ENCODE measurements at regions not wholly inside any gene's neighbourhood (a gene's known extent, or its start where the extent isn't known, plus 50 kb on each side); places are given as distances from the start of the nearest gene placed in this dataset.

DNA sequence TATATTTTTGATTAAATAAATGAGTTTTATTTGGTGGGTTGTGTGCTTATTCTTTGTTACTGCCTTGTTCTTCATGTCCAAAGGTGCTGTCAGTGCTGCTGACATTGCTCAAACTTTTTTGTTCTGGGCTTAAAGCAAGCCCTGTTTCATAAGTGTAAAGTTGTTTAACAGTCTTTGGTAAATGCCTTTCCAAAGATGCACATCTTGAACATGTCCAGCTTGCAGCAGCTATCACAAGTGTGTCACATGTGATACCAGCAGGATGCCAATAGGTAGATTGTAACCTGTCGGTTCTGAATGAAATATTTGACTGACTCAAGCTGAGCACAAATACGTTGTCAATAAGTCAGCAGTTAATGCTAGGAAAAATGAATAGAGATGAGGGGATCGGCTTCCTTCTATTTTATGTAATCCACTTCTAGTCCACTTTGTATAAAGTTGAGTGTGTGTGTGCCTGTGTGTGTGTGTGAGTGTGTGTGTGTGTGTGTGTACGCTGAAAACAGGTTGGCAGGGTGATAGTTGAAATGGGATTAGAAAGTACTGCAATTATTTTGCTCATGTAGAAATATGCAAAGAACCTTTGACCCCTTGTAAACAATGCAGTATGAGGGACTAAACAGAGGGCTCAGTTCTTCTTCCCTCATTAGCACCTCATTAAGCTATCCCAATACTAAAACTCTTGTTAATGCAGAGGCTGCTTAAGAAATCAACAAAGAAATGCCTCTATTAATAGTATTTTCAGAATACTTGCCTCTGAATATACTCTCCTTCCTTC is 986.5 kb downstream of the TUSC7 start:
- intact Hi-C loops (cut with DNase I), result no loop called here
- H3K4me1 ChIP-seq, result no peaks in the 10 kb centered on the region
- no peaks in the 10 kb centered on the region for H3K36me3 ChIP-seq
- no peak overlapping the region for H3K4me3 ChIP-seq (replicated peaks in 1 of 3)
- no peaks in the 10 kb centered on the region for H3K27me3 ChIP-seq
- no peak for DNase-seq
- WGBS, 2 donors, result 61 to 65% methylated on average over 4 of the region's 4 CpGs
- no peaks in the 10 kb centered on the region for H3K9me3 ChIP-seq
- H3K27ac ChIP-seq, result no peak overlapping the region
- no peak for TF ChIP-seq POLR2A (IDR thresholded peaks at IDR 0.05)
- TF ChIP-seq, protein P1, sequence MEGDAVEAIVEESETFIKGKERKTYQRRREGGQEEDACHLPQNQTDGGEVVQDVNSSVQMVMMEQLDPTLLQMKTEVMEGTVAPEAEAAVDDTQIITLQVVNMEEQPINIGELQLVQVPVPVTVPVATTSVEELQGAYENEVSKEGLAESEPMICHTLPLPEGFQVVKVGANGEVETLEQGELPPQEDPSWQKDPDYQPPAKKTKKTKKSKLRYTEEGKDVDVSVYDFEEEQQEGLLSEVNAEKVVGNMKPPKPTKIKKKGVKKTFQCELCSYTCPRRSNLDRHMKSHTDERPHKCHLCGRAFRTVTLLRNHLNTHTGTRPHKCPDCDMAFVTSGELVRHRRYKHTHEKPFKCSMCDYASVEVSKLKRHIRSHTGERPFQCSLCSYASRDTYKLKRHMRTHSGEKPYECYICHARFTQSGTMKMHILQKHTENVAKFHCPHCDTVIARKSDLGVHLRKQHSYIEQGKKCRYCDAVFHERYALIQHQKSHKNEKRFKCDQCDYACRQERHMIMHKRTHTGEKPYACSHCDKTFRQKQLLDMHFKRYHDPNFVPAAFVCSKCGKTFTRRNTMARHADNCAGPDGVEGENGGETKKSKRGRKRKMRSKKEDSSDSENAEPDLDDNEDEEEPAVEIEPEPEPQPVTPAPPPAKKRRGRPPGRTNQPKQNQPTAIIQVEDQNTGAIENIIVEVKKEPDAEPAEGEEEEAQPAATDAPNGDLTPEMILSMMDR (IDR thresholded peaks at IDR 0.05), result no peak

GRCh38 chr3:117696851-117697407 is 987.4 kb downstream of the TUSC7 start:
- Histone ChIP-seq H3K27me3 (no peaks in the 10 kb centered on the region), H3K4me1 (no peaks in the 10 kb centered on the region), H3K9me3 (no peaks in the 10 kb centered on the region), H3K27ac (no peak overlapping the region), H3K36me3 (no peaks in the 10 kb centered on the region), H3K4me3 (replicated peaks in 1 of 3) (no peak overlapping the region)
- no peak for DNase-seq
- 42 to 54% methylated on average over 5 of the region's 5 CpGs for WGBS, 2 donors
- no peak for TF ChIP-seq POLR2A (IDR thresholded peaks at IDR 0.05)
- intact Hi-C loops (cut with DNase I), result no loop called here

GRCh38 chr3:117699058-117699457 is 989.5 kb downstream of the TUSC7 start:
- no peak for DNase-seq
- Histone ChIP-seq H3K36me3 (no peaks in the 10 kb centered on the region), H3K4me3 (replicated peaks in 1 of 3) (no peak overlapping the region), H3K9me3 (no peaks in the 10 kb centered on the region), H3K27me3 (no peaks in the 10 kb centered on the region), H3K4me1 (no peaks in the 10 kb centered on the region), H3K27ac (no peak overlapping the region)
- intact Hi-C loops (cut with DNase I), result no loop called here
- TF ChIP-seq POLR2A (IDR thresholded peaks at IDR 0.05), result no peak
- TF ChIP-seq, protein P1 (IDR thresholded peaks at IDR 0.05), result no peak
- WGBS, 2 donors, result 93% methylated on average over 2 of the region's 2 CpGs

GRCh38 chr3:117700573-117701360 is 991.2 kb downstream of the TUSC7 start:
- DNase-seq, result no peak
- TF ChIP-seq, protein P1 (IDR thresholded peaks at IDR 0.05), result no peak
- TF ChIP-seq POLR2A (IDR thresholded peaks at IDR 0.05), result no peak
- no peaks in the 10 kb centered on the region for H3K36me3 ChIP-seq
- H3K4me1 ChIP-seq, result no peaks in the 10 kb centered on the region
- 85 to 87% methylated on average over 6 of the region's 6 CpGs for WGBS, 2 donors
- H3K9me3 ChIP-seq, result no peaks in the 10 kb centered on the region
- H3K27ac ChIP-seq, result no peak overlapping the region
- no peaks in the 10 kb centered on the region for H3K27me3 ChIP-seq
- intact Hi-C loops (cut with DNase I), result no loop called here
- H3K4me3 ChIP-seq (replicated peaks in 1 of 3), result no peak overlapping the region

GRCh38 chr3:117705011-117705410 is 995.4 kb downstream of the TUSC7 start:
- 64 to 71% methylated on average over 3 of the region's 3 CpGs for WGBS, 2 donors
- Histone ChIP-seq H3K36me3 (no peaks in the 10 kb centered on the region), H3K27me3 (no peaks in the 10 kb centered on the region), H3K4me3 (replicated peaks in 1 of 3) (no peak overlapping the region), H3K27ac (no peak overlapping the region), H3K9me3 (no peaks in the 10 kb centered on the region), H3K4me1 (no peaks in the 10 kb centered on the region)
- TF ChIP-seq, protein P1 (IDR thresholded peaks at IDR 0.05), result no peak
- no peak for TF ChIP-seq POLR2A (IDR thresholded peaks at IDR 0.05)
- intact Hi-C loops (cut with DNase I), result no loop called here
- DNase-seq, result no peak

Data from thyroid gland (tissue), 4 donors.